ENCODE measurements at regions not wholly inside any gene's neighbourhood (a gene's known extent, or its start where the extent isn't known, plus 50 kb on each side); places are given as distances from the start of the nearest gene placed in this dataset.

DNA sequence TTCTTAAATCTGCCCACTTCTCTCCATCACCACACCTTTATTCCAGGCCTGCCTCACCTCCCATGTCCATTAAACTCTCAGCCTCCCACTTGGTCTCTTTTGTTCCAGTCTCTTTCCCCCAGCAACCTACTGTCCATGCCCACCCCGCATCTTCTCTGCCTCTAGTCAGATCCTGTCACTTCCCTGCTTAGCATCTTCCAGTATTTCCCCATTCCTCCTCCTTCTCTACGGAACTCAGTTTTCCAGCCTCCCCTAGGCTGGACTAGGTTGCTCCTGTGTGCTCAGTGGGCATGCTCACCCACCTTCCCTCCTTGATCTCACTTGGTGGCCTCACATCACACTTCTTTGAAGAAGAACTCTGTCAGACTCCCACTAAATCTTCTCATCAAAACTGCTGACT, 179.8 kb downstream of the BAMBI start:
- TF ChIP-seq CHD4 (IDR thresholded peaks at IDR 0.05) (no peak), RFX5 (IDR thresholded peaks at IDR 0.05; ENCODE audit: low read depth, low read length) (no peak)
- TF ChIP-seq, protein P1, sequence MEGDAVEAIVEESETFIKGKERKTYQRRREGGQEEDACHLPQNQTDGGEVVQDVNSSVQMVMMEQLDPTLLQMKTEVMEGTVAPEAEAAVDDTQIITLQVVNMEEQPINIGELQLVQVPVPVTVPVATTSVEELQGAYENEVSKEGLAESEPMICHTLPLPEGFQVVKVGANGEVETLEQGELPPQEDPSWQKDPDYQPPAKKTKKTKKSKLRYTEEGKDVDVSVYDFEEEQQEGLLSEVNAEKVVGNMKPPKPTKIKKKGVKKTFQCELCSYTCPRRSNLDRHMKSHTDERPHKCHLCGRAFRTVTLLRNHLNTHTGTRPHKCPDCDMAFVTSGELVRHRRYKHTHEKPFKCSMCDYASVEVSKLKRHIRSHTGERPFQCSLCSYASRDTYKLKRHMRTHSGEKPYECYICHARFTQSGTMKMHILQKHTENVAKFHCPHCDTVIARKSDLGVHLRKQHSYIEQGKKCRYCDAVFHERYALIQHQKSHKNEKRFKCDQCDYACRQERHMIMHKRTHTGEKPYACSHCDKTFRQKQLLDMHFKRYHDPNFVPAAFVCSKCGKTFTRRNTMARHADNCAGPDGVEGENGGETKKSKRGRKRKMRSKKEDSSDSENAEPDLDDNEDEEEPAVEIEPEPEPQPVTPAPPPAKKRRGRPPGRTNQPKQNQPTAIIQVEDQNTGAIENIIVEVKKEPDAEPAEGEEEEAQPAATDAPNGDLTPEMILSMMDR (IDR thresholded peaks at IDR 0.05 in 2 of 3, conservative IDR thresholded peaks at IDR 0.05 in 1 of 3; ENCODE audit: control insufficient read depth in 2 of 3, extremely low read depth in 1 of 3, insufficient read depth in 1 of 3, low read depth in 3 of 3, low read length in 3 of 3): no peak

Data from GM12878 (cell line).